ENCODE measurements at regions not wholly inside any gene's neighbourhood (a gene's known extent, or its start where the extent isn't known, plus 50 kb on each side); places are given as distances from the start of the nearest gene placed in this dataset.

DNA sequence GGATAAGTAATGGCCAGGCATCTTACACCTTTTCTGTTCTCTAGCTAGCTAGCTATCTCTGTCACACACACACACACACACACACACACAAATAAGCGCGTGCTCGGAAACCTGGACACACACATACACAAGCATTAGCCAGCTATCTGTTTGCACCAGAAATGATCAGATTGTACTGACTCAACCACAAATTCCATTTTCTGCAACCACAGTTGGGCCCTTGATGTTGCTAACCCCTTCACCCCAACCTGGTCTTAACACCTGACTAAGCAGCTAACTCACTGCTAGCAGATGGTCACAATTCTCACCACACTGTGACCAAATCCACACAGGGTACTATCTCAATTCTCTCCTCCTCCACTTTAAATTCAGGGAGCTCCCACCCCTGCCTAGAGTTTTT lies 183.0 kb upstream of the THBS1 start:
- intact Hi-C loops (cut with DNase I), result no loop called here
- H3K4me3 ChIP-seq, result no peak overlapping the region
- 96 to 100% methylated on average over 3 of the region's 3 CpGs for WGBS, 2 donors
- H3K9me3 ChIP-seq, result no peaks in the 10 kb centered on the region
- H3K27me3 ChIP-seq, result no peaks in the 10 kb centered on the region
- H3K36me3 ChIP-seq, result no peaks in the 10 kb centered on the region
- H3K4me1 ChIP-seq, result no peaks in the 10 kb centered on the region
- DNase-seq, result no peak
- no peak for TF ChIP-seq POLR2A (IDR thresholded peaks at IDR 0.05)
- TF ChIP-seq, protein P1, sequence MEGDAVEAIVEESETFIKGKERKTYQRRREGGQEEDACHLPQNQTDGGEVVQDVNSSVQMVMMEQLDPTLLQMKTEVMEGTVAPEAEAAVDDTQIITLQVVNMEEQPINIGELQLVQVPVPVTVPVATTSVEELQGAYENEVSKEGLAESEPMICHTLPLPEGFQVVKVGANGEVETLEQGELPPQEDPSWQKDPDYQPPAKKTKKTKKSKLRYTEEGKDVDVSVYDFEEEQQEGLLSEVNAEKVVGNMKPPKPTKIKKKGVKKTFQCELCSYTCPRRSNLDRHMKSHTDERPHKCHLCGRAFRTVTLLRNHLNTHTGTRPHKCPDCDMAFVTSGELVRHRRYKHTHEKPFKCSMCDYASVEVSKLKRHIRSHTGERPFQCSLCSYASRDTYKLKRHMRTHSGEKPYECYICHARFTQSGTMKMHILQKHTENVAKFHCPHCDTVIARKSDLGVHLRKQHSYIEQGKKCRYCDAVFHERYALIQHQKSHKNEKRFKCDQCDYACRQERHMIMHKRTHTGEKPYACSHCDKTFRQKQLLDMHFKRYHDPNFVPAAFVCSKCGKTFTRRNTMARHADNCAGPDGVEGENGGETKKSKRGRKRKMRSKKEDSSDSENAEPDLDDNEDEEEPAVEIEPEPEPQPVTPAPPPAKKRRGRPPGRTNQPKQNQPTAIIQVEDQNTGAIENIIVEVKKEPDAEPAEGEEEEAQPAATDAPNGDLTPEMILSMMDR (IDR thresholded peaks at IDR 0.05), result no peak
- no peak overlapping the region for H3K27ac ChIP-seq

DNA sequence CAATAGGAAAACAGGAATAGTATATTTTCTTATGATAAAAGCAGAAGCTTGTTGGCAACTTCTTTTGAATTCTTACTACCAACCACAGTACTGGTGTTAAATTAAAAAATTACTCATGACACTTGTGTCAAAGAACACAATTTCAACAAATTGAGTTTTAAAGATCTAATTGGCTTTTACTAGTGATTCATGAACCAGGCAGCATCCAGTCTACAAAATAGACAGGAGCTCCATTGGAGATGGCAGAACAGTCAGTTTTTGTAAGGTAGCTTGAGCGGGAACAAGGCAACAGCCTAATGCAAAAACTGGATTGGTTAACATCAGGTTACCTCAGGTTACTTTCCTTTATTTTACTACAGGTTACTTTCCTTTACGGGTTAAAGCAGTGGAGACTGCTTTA lies 181.3 kb upstream of the THBS1 start:
- H3K4me3 ChIP-seq, result no peak overlapping the region
- H3K27me3 ChIP-seq, result no peaks in the 10 kb centered on the region
- no peak overlapping the region for H3K27ac ChIP-seq
- intact Hi-C loops (cut with DNase I), result no loop called here
- no peak for TF ChIP-seq POLR2A (IDR thresholded peaks at IDR 0.05)
- TF ChIP-seq, protein P1 (IDR thresholded peaks at IDR 0.05), result no peak
- H3K4me1 ChIP-seq, result peaks cover 0 to 12% (median 0%) of the 10 kb centered on the region in 3 donors
- H3K9me3 ChIP-seq, result no peaks in the 10 kb centered on the region
- DNase-seq, result no peak
- 90 to 94% methylated on average over 2 of the region's 2 CpGs for WGBS, 2 donors
- H3K36me3 ChIP-seq, result no peaks in the 10 kb centered on the region

DNA sequence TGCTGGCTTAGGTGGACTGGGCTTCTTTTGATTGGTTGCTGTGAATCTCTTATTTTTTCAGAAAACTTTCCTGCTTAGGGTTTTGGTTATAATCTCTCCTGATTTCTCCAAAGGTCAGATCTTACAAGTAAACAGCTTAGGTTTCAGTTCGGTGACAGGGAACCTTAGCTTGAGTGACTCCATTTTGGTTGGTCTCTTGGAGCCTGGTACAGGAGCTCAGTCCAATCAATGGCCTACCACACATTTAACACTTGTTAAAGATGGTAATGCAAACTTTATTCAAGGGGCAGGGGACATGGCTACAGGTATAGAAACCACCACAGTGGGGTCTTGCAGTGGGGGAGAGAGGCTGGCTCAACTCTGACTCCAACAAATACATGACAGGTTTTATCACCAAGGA lies 180.9 kb upstream of the THBS1 start:
- Histone ChIP-seq H3K27me3 (no peaks in the 10 kb centered on the region), H3K36me3 (no peaks in the 10 kb centered on the region), H3K9me3 (no peaks in the 10 kb centered on the region), H3K4me3 (no peak overlapping the region), H3K4me1 (peaks cover 0 to 16% (median 0%) of the 10 kb centered on the region in 3 donors), H3K27ac (no peak overlapping the region)
- 90 to 93% methylated on average over 1 of the region's 1 CpG for WGBS, 2 donors
- intact Hi-C loops (cut with DNase I), result no loop called here
- no peak for DNase-seq
- TF ChIP-seq, protein P1 (IDR thresholded peaks at IDR 0.05), result no peak
- no peak for TF ChIP-seq POLR2A (IDR thresholded peaks at IDR 0.05)

DNA sequence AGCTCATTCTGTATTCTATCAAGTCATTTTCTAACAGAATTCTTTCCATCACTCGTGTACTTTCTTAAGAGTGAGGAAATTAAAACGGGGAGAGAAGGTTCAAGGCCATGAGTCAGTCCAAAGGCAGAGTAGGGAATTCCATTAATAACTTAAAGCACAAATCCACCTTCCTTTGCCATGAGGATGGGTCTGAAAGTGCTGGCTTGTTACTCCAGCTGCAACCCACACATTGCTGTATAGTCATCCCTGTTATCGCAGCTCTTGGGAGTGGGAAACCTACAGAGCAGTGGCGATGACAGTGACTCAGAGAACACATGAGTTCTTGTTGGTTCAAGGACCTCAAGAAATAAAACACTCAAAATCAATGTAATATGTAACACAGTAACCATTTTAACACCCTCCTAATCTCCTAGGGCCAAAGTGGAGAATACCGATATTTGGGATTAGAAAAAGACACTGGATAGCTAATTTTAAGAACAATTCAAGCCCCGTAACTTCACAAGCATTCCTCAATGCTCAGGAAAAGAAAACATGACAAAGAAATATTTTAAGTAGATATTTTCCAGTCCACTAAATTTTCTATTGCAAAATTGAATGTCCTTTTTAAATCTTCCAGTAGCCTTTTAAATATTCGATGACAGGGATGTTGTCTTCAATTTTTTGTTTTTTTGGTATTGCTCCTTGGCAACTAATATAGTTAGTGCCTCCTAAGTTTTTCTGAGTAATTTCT lies 179.9 kb upstream of the THBS1 start:
- 86 to 96% methylated on average over 7 of the region's 7 CpGs for WGBS, 2 donors
- Histone ChIP-seq H3K9me3 (no peaks in the 10 kb centered on the region), H3K36me3 (no peaks in the 10 kb centered on the region), H3K27ac (no peak overlapping the region), H3K27me3 (no peaks in the 10 kb centered on the region), H3K4me1 (peaks cover 0 to 25% (median 0%) of the 10 kb centered on the region in 3 donors), H3K4me3 (no peak overlapping the region)
- DNase-seq, result no peak
- TF ChIP-seq, protein P1 (IDR thresholded peaks at IDR 0.05), result no peak
- TF ChIP-seq POLR2A (IDR thresholded peaks at IDR 0.05), result no peak
- intact Hi-C loops (cut with DNase I), result no loop called here

DNA sequence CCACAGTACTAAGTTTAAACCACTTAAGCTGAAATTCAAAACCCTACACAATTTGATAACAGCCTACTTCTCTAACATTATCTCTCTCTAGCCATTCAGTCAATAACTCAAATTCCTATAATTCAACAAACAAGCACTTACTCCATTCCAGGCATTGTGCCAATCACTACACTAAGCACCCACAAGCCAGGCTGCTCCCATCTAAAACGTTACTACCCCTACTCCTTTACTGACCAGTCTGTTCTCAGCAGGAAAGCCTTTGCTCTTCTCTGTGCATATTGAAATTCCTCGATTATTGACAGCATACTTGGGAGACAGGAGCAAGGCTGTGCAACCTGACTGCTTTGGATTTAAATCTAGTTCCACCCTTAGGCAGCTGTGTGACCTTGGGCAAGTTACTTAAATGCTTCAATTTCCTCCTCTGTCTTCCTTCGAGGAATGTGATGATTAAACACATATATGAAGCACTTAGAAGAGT lies 177.2 kb upstream of the THBS1 start:
- no peaks in the 10 kb centered on the region for H3K36me3 ChIP-seq
- intact Hi-C loops (cut with DNase I), result no loop called here
- no peaks in the 10 kb centered on the region for H3K9me3 ChIP-seq
- H3K4me1 ChIP-seq, result peaks cover 0 to 29% (median 0%) of the 10 kb centered on the region in 3 donors
- no peak overlapping the region for H3K27ac ChIP-seq
- 26 to 47% methylated on average over 3 of the region's 3 CpGs for WGBS, 2 donors
- no peaks in the 10 kb centered on the region for H3K27me3 ChIP-seq
- no peak for DNase-seq
- TF ChIP-seq, protein P1 (IDR thresholded peaks at IDR 0.05), result no peak
- no peak for TF ChIP-seq POLR2A (IDR thresholded peaks at IDR 0.05)
- H3K4me3 ChIP-seq, result no peak overlapping the region

Data from esophagus squamous epithelium (tissue), 5 donors.